ENCODE measurements at regions not wholly inside any gene's neighbourhood (a gene's known extent, or its start where the extent isn't known, plus 50 kb on each side); places are given as distances from the start of the nearest gene placed in this dataset.

- TF ChIP-seq GATA2 (IDR thresholded peaks at IDR 0.05; ENCODE audit: low read depth, low read length): no peak
- TF ChIP-seq GATA3 (IDR thresholded peaks at IDR 0.05; ENCODE audit: low read depth, low read length): no peak
Measured at GRCh38 chr2:238725298-238725697, 122.6 kb upstream of the TWIST2 start.

Measured in SH-SY5Y (cell line).